ENCODE measurements at regions not wholly inside any gene's neighbourhood (a gene's known extent, or its start where the extent isn't known, plus 50 kb on each side); places are given as distances from the start of the nearest gene placed in this dataset.

DNA sequence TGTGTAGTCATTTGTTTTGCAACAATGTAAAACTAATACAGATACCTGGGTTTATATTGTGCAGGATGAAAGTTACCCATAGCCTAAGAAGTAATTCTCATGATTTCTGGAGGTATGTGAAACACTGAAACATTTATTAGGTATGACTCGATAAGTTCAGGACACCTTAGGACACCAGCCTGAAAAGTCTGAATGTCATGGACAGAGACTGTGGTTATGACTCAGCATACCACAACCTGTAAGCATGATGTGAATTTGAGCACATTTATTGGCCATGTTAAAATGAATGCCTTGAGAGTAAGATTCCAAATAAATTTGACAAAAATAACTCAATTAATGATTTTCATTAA is 1471.7 kb upstream of the B3GALT2 start:
- TF ChIP-seq FOXP2 (optimal IDR thresholded peaks at IDR 0.05; ENCODE audit: borderline replicate concordance, extremely low read depth, extremely low read length, insufficient read depth) (no peak), SIN3A (IDR thresholded peaks at IDR 0.05; ENCODE audit: borderline replicate concordance, insufficient read depth, low read length) (no peak), TAF1 (IDR thresholded peaks at IDR 0.05; ENCODE audit: borderline replicate concordance, insufficient read depth, low read length) (no peak), REST (IDR thresholded peaks at IDR 0.05; ENCODE audit: insufficient read depth in 1 of 2, low read depth in 2 of 2, low read length in 2 of 2) (no peak), POLR2AphosphoS5 (IDR thresholded peaks at IDR 0.05; ENCODE audit: low read depth, low read length) (no peak)

GRCh38 chr1:194654956-194655355 is 1468.5 kb upstream of the B3GALT2 start:
- no peak for TF ChIP-seq TAF1 (IDR thresholded peaks at IDR 0.05; ENCODE audit: borderline replicate concordance, insufficient read depth, low read length)
- TF ChIP-seq SIN3A (IDR thresholded peaks at IDR 0.05; ENCODE audit: borderline replicate concordance, insufficient read depth, low read length): no peak
- TF ChIP-seq FOXP2 (optimal IDR thresholded peaks at IDR 0.05; ENCODE audit: borderline replicate concordance, extremely low read depth, extremely low read length, insufficient read depth): no peak
- TF ChIP-seq REST (IDR thresholded peaks at IDR 0.05; ENCODE audit: insufficient read depth in 1 of 2, low read depth in 2 of 2, low read length in 2 of 2): no peak
- no peak for TF ChIP-seq POLR2AphosphoS5 (IDR thresholded peaks at IDR 0.05; ENCODE audit: low read depth, low read length)

GRCh38 chr1:194653385-194653784 is 1467.0 kb upstream of the B3GALT2 start:
- no peak for TF ChIP-seq FOXP2 (optimal IDR thresholded peaks at IDR 0.05; ENCODE audit: borderline replicate concordance, extremely low read depth, extremely low read length, insufficient read depth)
- no peak for TF ChIP-seq SIN3A (IDR thresholded peaks at IDR 0.05; ENCODE audit: borderline replicate concordance, insufficient read depth, low read length)
- no peak for TF ChIP-seq TAF1 (IDR thresholded peaks at IDR 0.05; ENCODE audit: borderline replicate concordance, insufficient read depth, low read length)
- TF ChIP-seq POLR2AphosphoS5 (IDR thresholded peaks at IDR 0.05; ENCODE audit: low read depth, low read length): no peak
- TF ChIP-seq REST (IDR thresholded peaks at IDR 0.05; ENCODE audit: insufficient read depth in 1 of 2, low read depth in 2 of 2, low read length in 2 of 2): no peak

DNA sequence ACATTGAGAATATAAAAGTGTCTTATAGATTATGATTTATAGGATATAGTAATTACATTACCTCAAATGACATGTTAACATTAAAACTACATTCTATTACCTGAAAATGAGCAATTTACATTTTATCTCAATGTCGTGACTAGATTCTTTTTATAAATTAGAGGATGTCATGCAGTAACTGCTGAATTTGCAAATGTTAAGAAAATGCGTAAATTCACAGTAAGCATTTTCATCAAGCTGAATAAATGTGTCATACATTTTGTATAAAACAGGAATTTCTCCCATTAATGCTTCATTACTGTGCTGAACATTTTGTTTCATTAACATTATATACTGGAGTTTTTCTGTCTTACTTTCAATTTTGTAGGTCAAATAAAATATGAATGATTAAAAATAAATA is 1460.7 kb upstream of the B3GALT2 start:
- no peak for TF ChIP-seq FOXP2 (optimal IDR thresholded peaks at IDR 0.05; ENCODE audit: borderline replicate concordance, extremely low read depth, extremely low read length, insufficient read depth)
- no peak for TF ChIP-seq SIN3A (IDR thresholded peaks at IDR 0.05; ENCODE audit: borderline replicate concordance, insufficient read depth, low read length)
- no peak for TF ChIP-seq POLR2AphosphoS5 (IDR thresholded peaks at IDR 0.05; ENCODE audit: low read depth, low read length)
- TF ChIP-seq TAF1 (IDR thresholded peaks at IDR 0.05; ENCODE audit: borderline replicate concordance, insufficient read depth, low read length): no peak
- no peak for TF ChIP-seq REST (IDR thresholded peaks at IDR 0.05; ENCODE audit: insufficient read depth in 1 of 2, low read depth in 2 of 2, low read length in 2 of 2)

DNA sequence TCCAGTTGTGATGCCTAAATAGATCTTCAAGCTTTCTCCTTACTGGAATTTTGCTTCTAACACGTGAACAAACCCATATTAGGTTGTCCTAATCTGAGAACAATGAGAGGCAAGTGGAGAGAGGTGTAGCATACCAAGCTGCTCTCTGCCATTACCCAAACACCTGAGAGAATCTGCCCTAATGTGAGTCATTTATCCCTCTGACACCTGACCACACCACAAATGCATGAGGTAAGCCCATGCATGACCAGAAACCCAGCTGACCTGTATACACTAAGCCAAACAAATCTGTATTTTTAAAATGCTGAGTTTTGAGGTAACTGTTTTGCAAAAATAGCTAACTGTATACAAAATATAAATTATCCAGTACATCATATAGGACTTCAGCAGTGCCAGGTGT is 1458.1 kb upstream of the B3GALT2 start:
- TF ChIP-seq REST (IDR thresholded peaks at IDR 0.05; ENCODE audit: insufficient read depth in 1 of 2, low read depth in 2 of 2, low read length in 2 of 2) (no peak), POLR2AphosphoS5 (IDR thresholded peaks at IDR 0.05; ENCODE audit: low read depth, low read length) (no peak), FOXP2 (optimal IDR thresholded peaks at IDR 0.05; ENCODE audit: borderline replicate concordance, extremely low read depth, extremely low read length, insufficient read depth) (no peak), SIN3A (IDR thresholded peaks at IDR 0.05; ENCODE audit: borderline replicate concordance, insufficient read depth, low read length) (no peak), TAF1 (IDR thresholded peaks at IDR 0.05; ENCODE audit: borderline replicate concordance, insufficient read depth, low read length) (no peak)
